Smooth muscle cell (in vitro differentiated cells): ENCODE measurements at regions not wholly inside any gene's neighbourhood (a gene's known extent, or its start where the extent isn't known, plus 50 kb on each side); places are given as distances from the start of the nearest gene placed in this dataset.

Source experiments
- DNase-seq: peaks from one replicate; lab custom pipeline; 2025; ENCODE audit not compliant: unreplicated experiment; lab: John Stamatoyannopoulos, UW
- H2AFZ ChIP-seq: fragments of 200-600 bp; sonication (generic); 2 replicates; pipeline ENCODE4 v1.6.0; 2016; ENCODE audit warnings: antibody characterized with exemption, low read depth, mild to moderate bottlenecking
- H3F3A ChIP-seq: fragments of 200-600 bp; sonication (generic); 2 replicates; pipeline ENCODE4 v1.6.0; 2017; ENCODE audit warnings: antibody characterized with exemption, low read depth
- H3K27ac ChIP-seq: fragments of 200-600 bp; sonication (generic); 2 replicates; pipeline ENCODE4 v1.5.1; 2016; ENCODE audit warnings: low read depth, mild to moderate bottlenecking
- H3K27me3 ChIP-seq: fragments of 200-600 bp; sonication (generic); 2 replicates; pipeline ENCODE4 v1.6.1; 2016; ENCODE audit warnings: low read depth, mild to moderate bottlenecking
- H3K36me3 ChIP-seq: fragments of 200-600 bp; sonication (generic); 2 replicates; pipeline ENCODE4 v1.5.1; 2016; ENCODE audit warnings: low read depth
- H3K4me1 ChIP-seq: fragments of 200-600 bp; sonication (generic); 2 replicates; pipeline ENCODE4 v1.5.1; 2016; ENCODE audit warnings: low read depth
- H3K4me2 ChIP-seq: fragments of 200-600 bp; sonication (generic); 2 replicates; pipeline ENCODE4 v1.6.0; 2016; ENCODE audit warnings: mild to moderate bottlenecking
- H3K4me3 ChIP-seq: fragments of 200-600 bp; sonication (generic); 2 replicates; pipeline ENCODE4 v1.5.1; 2016; ENCODE audit warnings: mild to moderate bottlenecking
- H3K79me2 ChIP-seq: fragments of 200-600 bp; sonication (generic); 2 replicates; pipeline ENCODE4 v1.6.0; 2016; ENCODE audit warnings: low read depth, mild to moderate bottlenecking
- H3K9ac ChIP-seq: fragments of 200-600 bp; sonication (generic); 2 replicates; pipeline ENCODE4 v1.6.0; 2016; ENCODE audit warnings: low read depth
- H3K9me3 ChIP-seq: fragments of 200-600 bp; sonication (generic); replicated peaks from 2 replicates; pipeline ENCODE4 v1.5.1; 2016; ENCODE audit warnings: low read depth
- H4K20me1 ChIP-seq: fragments of 200-600 bp; sonication (generic); 2 replicates; pipeline ENCODE4 v1.6.0; 2016; ENCODE audit warnings: low read depth
- CTCF ChIP-seq: fragments of 200-600 bp; sonication (generic); IDR thresholded peaks from 2 replicates; pipeline ENCODE4 v1.5.1; 2017; ENCODE audit warnings: borderline replicate concordance, mild to moderate bottlenecking, antibody characterized with exemption; ENCODE audit not compliant: insufficient read depth, poor library complexity, severe bottlenecking
- WGBS: methylation state at CpG from one replicate; pipeline ENCODE4 v1.1.7; 2016; ENCODE audit warnings: low lambda C conversion rate; 5-methylcytosine and 5-hydroxymethylcytosine counted together

GRCh38 chr6:6512711-6513110 lies 75.8 kb upstream of the LY86 start:
- WGBS, result 89% methylated on average over 2 of the region's 2 CpGs
- Histone ChIP-seq H4K20me1 (no peaks in the 10 kb centered on the region), H3K79me2 (no peaks in the 10 kb centered on the region)

GRCh38 chr6:6515691-6516607 lies 72.6 kb upstream of the LY86 start:
- Histone ChIP-seq H3K9me3 (no peaks in the 10 kb centered on the region), H3F3A (no peaks in the 10 kb centered on the region), H3K27me3 (peaks cover 7% of the 10 kb centered on the region), H3K27ac (no peak overlapping the region), H3K4me1 (no peaks in the 10 kb centered on the region), H3K4me2 (no peak overlapping the region), H4K20me1 (no peaks in the 10 kb centered on the region), H3K36me3 (no peaks in the 10 kb centered on the region), H3K79me2 (no peaks in the 10 kb centered on the region), H3K4me3 (no peak overlapping the region), H3K9ac (no peak overlapping the region), H2AFZ (no peak overlapping the region)
- WGBS, result 92% methylated on average over 15 of the region's 15 CpGs
- no peak for TF ChIP-seq CTCF
- no peak for DNase-seq

More at GRCh38 chr6:6512711-6513110, 75.8 kb upstream of the LY86 start:
- H3K27ac ChIP-seq, result no peak overlapping the region
- H3K27me3 ChIP-seq, result peaks cover 9% of the 10 kb centered on the region
- no peak for DNase-seq
- no peaks in the 10 kb centered on the region for H3F3A ChIP-seq
- no peak overlapping the region for H3K4me3 ChIP-seq
- no peak for TF ChIP-seq CTCF
- no peaks in the 10 kb centered on the region for H3K9me3 ChIP-seq
- H2AFZ ChIP-seq, result no peak overlapping the region
- H3K36me3 ChIP-seq, result no peaks in the 10 kb centered on the region
- no peak overlapping the region for H3K4me2 ChIP-seq
- H3K9ac ChIP-seq, result no peak overlapping the region
- no peaks in the 10 kb centered on the region for H3K4me1 ChIP-seq

GRCh38 chr6:6516666-6517458 lies 71.7 kb upstream of the LY86 start:
- no peaks in the 10 kb centered on the region for H3K79me2 ChIP-seq
- no peaks in the 10 kb centered on the region for H3K9me3 ChIP-seq
- no peak for TF ChIP-seq CTCF
- H3K4me2 ChIP-seq, result no peak overlapping the region
- no peak overlapping the region for H3K9ac ChIP-seq
- WGBS, result 67% methylated on average over 11 of the region's 11 CpGs
- DNase-seq, result no peak
- H3K4me1 ChIP-seq, result no peaks in the 10 kb centered on the region
- no peaks in the 10 kb centered on the region for H3F3A ChIP-seq
- H3K27ac ChIP-seq, result no peak overlapping the region
- H2AFZ ChIP-seq, result no peak overlapping the region
- no peaks in the 10 kb centered on the region for H4K20me1 ChIP-seq
- H3K27me3 ChIP-seq, result peaks cover 8% of the 10 kb centered on the region
- no peak overlapping the region for H3K4me3 ChIP-seq
- H3K36me3 ChIP-seq, result no peaks in the 10 kb centered on the region
